ENCODE measurements at regions not wholly inside any gene's neighbourhood (a gene's known extent, or its start where the extent isn't known, plus 50 kb on each side); places are given as distances from the start of the nearest gene placed in this dataset.
"Not testable (repeated sequence)": the region's sequence is repeated elsewhere in the genome, so short reads cannot be mapped to it uniquely, and the experiment has no call there.

- no peak for DNase-seq
These were observed 84.3 kb upstream of the TMEM45B start for GRCh38 chr11:129731316-129731715.

DNA sequence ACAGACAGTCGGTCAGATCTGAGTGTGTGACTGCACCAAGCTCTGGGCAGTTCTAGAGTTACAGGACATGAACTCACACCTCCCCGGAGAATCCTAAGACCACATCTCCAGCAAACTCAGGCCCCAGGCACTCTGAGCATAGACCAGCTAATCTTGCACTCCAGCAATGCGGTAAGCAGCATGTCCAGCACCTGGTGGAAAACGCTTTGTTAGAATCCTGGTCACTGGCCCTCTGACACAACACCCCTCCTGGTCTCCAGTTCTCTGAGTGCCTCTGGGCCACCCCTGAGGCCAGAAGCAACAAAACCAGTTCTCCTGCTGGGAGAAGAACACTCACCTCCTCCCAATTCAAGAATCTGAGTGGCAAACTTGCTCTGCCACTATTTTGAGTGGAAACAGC is 82.7 kb upstream of the TMEM45B start:
- DNase-seq = no peak

- no peak for DNase-seq
These were observed 82.3 kb upstream of the TMEM45B start for GRCh38 chr11:129733384-129733783.

DNA sequence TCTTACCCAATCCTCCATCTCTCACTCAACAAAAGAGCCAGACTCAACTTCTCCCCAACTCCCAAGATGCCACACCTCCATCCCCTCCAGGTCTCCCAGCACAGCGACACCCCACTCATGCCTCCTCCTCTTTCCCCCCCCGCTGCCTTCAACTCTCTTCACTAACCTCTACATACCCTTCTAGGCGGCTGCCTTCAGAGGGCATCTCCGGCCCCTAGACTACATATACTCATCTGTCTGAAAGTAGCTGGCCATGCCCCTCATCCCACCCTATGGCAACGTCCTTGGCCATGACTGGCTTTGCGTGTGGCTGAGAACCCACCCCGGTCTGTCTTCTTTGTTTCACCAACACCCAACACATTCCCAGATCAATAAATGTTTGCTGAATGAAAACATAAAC is 81.7 kb upstream of the TMEM45B start:
- no peak for DNase-seq

- DNase-seq = no peak
These were observed 81.0 kb upstream of the TMEM45B start for GRCh38 chr11:129734654-129735053.

GRCh38 chr11:129737831-129738230 is 77.8 kb upstream of the TMEM45B start:
- no peak for DNase-seq

DNA sequence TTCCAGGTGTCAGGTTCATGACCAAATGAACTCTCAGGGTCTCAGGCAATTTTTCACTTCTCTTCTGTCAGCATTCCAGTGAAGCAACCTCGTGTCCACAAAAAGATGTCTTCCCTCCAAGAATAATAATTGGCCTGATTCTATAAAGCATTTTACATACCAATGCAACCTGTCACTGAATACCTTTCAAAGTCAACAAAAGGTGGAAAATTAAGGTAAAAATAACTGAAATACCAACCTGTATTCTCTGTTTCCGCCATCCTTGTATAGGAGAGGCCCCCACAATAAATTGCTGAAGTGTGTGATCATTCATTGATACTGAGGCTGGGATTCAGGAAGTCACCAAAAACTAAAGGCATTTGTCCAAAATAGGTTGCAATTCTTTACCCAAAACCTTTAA is 77.4 kb upstream of the TMEM45B start:
- DNase-seq = no peak

GRCh38 chr11:129739339-129739738 is 76.3 kb upstream of the TMEM45B start:
- DNase-seq = no peak

- DNase-seq = no peak
These were observed 75.4 kb upstream of the TMEM45B start for GRCh38 chr11:129740125-129740719.

DNA sequence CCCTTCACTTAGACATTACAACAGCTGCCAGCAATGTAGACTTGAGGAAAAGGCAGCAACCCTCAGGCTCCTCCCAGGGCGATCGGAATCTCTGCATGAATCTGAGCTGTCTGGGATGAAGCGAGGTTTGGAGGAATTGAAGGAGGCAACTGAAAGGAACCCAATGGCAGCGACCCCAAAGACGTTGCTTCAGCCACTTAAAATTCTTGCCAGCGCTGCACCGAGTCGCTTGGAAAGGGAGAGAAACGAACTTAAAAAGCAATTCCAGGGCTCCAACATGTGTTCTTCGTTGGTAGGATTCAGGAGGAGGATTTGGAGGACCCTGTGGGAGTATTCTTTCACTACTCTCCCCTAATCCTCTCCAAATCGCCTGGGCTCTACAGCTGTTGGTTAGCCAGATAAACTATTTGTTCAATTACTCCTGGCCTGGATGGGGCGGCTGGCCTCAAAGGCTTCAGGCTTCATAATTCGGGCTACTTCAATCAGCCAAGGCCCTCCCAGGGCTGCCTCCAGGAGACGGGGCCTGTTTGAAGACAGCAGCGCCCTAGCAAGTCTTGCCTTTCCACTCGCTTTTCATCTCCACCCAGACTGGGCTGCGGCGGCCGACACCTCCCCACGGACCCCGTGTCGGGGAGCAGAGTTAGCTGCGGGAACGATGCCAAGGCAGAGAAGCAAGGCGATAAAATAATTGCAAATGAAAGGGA is 72.4 kb upstream of the TMEM45B start:
- no peak for DNase-seq

DNA sequence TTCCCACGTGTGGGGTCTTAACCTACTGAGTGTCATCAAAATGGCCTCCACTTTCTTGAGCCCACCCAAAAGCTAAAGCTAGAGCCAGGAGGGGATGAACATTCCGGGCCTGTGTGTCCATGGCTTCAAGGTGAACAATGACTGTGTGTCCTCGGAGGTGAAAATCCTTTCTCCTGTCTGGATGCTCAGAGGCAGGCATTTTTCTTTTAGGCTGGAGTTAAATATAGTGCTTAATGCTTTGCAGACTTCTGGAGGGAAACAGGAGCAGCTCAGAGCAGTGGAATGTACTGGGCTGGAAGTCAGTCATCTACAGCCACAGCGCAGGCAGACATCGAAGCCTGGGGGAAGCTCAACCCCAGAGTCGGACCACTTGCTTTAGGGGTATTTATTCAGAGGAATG is 68.6 kb upstream of the TMEM45B start:
- DNase-seq = no peak

DNA sequence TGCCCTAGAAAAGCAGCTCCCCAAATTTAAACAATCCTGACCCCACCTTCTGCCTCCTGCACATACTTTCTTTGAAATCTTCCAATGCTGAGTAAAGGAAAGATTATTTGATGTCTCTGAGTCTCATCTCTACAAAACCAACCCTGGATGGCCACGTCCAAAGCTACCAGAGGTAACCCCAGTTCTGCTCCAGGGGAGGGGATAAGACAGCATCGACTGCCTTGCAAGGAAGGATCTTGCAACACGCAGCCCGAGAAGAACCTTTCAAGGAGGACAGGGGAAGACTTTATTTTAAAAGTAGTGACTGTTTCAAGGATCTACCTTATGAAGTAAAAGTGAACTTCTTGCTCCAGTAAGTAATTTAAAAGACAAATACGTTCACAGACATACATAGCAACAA is 66.5 kb upstream of the TMEM45B start:
- DNase-seq = no peak

DNA sequence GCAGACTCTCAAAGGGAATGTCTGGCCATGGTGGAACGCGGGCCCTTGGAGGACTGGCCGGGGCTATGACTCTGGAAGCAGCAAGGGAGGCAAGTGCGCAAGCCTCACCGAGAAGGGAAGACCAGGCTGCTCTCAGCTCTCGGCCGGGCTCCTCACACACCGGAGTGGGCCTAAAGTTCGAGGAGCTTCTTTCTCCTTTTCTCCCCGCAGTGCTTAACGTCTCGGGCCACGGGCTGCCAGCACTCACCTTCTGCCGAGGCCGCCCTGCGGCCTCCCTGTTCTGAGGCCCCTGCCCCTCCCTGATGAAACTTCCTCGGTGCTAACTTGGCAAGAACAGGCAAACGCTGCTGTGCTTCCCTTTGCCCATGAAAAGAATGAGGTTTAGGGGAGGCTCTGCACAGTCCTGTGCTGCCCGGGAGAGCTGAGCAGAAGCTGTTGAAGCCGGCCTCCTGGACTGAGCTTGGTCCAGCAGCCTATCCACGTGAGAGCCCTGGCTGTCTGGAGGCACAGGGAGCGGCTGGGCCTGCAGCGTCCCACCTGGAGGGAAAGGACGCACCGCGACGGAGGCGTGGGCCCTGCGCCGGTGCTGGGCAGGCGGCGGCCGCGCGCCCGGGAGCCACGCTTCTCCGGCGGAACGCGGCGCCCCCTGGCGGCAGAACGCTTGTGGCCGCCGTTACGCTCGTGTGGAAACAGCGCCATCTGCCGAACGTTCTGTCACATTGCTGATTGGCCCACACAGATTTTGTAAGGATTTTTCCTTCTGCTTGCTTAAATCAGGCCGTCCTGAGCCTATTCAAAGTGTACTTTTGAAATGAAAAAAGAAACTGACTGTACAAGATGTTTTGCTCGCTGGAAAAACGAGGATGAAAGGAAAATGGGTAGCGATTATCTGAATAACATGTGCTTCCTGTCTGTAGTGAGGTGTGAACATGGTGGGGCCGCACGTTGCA is 65.0 kb upstream of the TMEM45B start:
- DNase-seq = peak; percentile 56

GRCh38 chr11:129751511-129751910 is 64.1 kb upstream of the TMEM45B start:
- no peak for DNase-seq

DNA sequence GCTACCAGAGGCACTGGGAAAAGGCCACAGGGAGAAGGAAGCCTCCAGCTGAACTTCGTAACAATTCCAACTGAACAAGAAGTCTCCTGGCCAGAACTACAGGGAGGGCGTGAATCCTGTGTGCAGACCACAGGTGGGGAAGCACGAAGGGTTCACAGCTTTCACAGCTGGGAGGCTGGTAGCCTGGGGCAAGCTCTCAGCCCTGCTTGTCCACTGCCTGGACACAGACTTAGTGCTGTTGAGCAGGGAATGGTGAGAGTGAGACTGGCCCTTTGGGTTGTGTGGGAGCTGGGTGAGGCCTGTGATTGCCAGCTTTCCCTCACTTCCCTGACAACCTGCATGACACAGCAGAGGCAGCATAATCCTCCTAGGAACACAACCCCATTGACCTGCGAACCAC is 52.1 kb upstream of the TMEM45B start:
- not testable (repeated sequence) for DNase-seq

DNA sequence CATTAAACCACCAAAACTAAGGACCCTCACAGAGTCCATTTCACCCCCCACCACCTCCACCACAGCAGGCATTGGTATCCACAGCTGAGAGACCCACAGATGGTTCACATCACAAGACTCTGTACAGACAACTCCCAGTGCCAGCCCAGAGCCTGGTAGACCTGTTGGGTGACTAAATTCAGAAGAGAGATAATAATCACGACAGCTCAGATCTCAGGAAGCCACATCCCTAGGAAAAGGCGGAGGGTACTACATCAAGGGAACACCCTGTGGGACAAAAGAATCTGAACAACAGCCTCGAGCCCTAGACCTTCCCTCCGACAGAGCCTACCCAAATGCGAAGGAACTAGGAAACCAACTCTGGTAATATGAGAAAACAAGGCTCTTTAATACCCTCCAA is 51.4 kb upstream of the TMEM45B start:
- DNase-seq = not testable (repeated sequence)

Measured in effector CD8-positive, alpha-beta T cell (primary cell).